ENCODE measurements at regions not wholly inside any gene's neighbourhood (a gene's known extent, or its start where the extent isn't known, plus 50 kb on each side); places are given as distances from the start of the nearest gene placed in this dataset.

DNA sequence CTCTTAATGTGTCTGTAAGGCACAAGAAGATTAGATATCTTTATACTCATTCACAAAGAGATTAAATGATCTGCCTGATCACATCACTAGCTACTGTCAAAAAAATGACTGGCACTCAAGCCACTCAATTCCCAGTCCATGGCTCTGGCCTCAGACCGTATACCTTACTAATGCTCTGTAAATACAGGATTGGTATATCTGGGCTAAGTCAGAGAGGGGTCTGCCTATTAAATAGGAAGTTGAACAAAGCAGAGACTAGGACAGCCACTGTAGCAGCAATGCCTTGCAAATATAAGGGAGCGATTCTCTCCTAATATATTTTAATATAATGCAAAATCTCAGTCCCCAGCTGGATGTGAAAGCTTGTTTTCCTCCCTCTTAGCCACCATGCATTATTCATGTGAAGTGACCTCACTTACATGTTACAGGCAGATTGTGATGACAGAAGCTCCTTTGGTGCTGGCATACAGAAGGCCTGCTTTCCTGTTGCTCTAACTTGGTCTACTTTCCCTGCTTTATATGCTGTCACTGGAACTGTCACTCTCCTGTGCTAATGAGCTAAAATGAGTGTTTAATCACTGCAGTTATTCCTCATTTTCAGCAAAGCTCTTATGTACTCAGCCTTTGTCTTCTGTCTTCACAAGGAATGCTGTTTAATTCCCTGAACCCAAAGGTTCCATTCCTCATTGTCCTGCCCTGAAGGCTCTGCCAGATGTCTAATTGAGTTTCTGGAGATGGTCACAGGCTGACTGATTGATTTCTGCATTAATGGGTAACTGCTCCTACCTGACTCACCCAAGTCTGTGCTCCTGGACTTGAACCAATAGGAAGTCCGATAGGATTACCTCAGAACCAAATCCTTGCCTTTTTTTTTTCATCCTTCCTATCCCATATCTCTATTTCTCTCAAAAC lies 578.2 kb downstream of the KLHL13 start:
- H3K4me3 ChIP-seq, result no peak overlapping the region
- no peak for TF ChIP-seq CTCF (IDR thresholded peaks at IDR 0.05)
- no peaks in the 10 kb centered on the region for H3K4me1 ChIP-seq (ENCODE audit: low read depth)
- DNase-seq (no peak), ATAC-seq (peak; percentile 50)
- intact Hi-C loops (cut with DNase I, micrococcal nuclease), result no loop called here
- no peaks in the 10 kb centered on the region for H3K36me3 ChIP-seq (ENCODE audit: low read depth)
- no peaks in the 10 kb centered on the region for H3K9me3 ChIP-seq

DNA sequence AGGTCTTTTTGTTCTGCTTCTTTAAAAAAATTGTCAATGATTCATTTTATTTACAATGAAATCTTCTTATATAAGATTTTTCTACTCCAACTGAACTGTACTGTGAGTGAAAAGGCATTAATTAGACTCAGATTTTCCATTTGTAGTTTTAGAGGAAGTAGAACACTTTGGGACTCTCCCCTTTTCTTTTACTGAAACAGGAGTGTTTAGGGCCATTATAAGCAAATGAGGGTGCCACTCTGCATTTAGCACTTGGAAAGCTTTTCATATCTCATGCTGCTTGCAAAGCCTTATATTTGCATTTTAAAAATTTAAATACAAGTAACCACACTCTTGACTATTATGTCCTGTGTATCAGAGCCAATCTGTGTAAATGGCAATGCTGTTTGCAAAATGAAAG lies 584.3 kb downstream of the KLHL13 start:
- DNase-seq (no peak), ATAC-seq (no peak)
- Histone ChIP-seq H3K9me3 (no peaks in the 10 kb centered on the region), H3K4me1 (ENCODE audit: low read depth) (no peaks in the 10 kb centered on the region), H3K4me3 (no peak overlapping the region), H3K36me3 (ENCODE audit: low read depth) (no peaks in the 10 kb centered on the region)
- no peak for TF ChIP-seq CTCF (IDR thresholded peaks at IDR 0.05)
- intact Hi-C loops (cut with DNase I, micrococcal nuclease), result no loop called here

GRCh38 chrX:117522725-117523700 lies 593.6 kb downstream of the KLHL13 start:
- ATAC-seq (no peak), DNase-seq (no peak)
- H3K9me3 ChIP-seq, result no peaks in the 10 kb centered on the region
- H3K36me3 ChIP-seq (ENCODE audit: low read depth), result no peaks in the 10 kb centered on the region
- intact Hi-C loops (cut with DNase I, micrococcal nuclease), result no loop called here
- no peak for TF ChIP-seq CTCF (IDR thresholded peaks at IDR 0.05)
- H3K4me3 ChIP-seq, result no peak overlapping the region
- H3K4me1 ChIP-seq (ENCODE audit: low read depth), result no peaks in the 10 kb centered on the region

- intact Hi-C loops (cut with DNase I, micrococcal nuclease), result no loop called here
- no peak for TF ChIP-seq CTCF (IDR thresholded peaks at IDR 0.05)
- ATAC-seq (no peak), DNase-seq (no peak)
- H3K4me1 ChIP-seq (ENCODE audit: low read depth), result no peaks in the 10 kb centered on the region
- no peak overlapping the region for H3K4me3 ChIP-seq
- H3K9me3 ChIP-seq, result no peaks in the 10 kb centered on the region
- H3K36me3 ChIP-seq (ENCODE audit: low read depth), result no peaks in the 10 kb centered on the region
These were observed 598.6 kb downstream of the KLHL13 start for GRCh38 chrX:117517994-117518393.

- no peak for TF ChIP-seq CTCF (IDR thresholded peaks at IDR 0.05)
- no peaks in the 10 kb centered on the region for H3K4me1 ChIP-seq (ENCODE audit: low read depth)
- H3K9me3 ChIP-seq, result no peaks in the 10 kb centered on the region
- no peaks in the 10 kb centered on the region for H3K36me3 ChIP-seq (ENCODE audit: low read depth)
- H3K4me3 ChIP-seq, result no peak overlapping the region
- intact Hi-C loops (cut with DNase I, micrococcal nuclease), result no loop called here
- ATAC-seq (no peak), DNase-seq (no peak)
These were observed 605.2 kb downstream of the KLHL13 start for GRCh38 chrX:117511379-117511778.

Data from mucosa of descending colon (tissue), 3 donors.